22Rv1 (cell line): ENCODE measurements at regions not wholly inside any gene's neighbourhood (a gene's known extent, or its start where the extent isn't known, plus 50 kb on each side); places are given as distances from the start of the nearest gene placed in this dataset.
"Not testable (repeated sequence)": the region's sequence is repeated elsewhere in the genome, so short reads cannot be mapped to it uniquely, and the experiment has no call there.

Experiments
- H3K27ac ChIP-seq: fragments of 450-650 bp; 2 replicates; pipeline ENCODE4 v1.5.1; 2017
- ZFX ChIP-seq: fragments of 450-650 bp; IDR thresholded peaks from 2 replicates; pipeline ENCODE4 v1.6.1; 2017; ENCODE audit warnings: antibody characterized with exemption, borderline replicate concordance
- TF ChIP-seq, protein P1 (sequence below): fragments of 450-650 bp; IDR thresholded peaks from 2 replicates; pipeline ENCODE4 v1.5.1; 2017; ENCODE audit warnings: mild to moderate bottlenecking

DNA sequence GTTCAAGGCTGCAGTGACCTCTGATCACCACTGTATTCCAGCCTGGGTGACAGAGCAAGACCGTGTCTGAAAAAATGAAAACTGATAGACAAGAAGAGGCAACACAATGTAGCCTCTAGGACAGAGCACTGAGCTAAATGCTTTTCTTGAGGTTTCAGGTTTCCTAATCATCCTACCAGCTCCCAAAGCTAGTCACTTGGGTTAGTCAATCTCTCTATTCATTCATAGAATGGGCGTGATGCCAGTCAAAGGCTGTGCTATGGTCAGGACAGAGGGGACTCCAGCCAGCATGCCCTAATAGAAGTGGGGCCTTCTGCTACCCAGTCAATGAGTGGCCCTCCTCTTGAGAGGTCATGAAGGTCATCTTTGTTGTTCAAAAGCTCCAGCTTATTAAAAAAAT lies 860.4 kb upstream of the DEFB115 start:
- H3K27ac ChIP-seq: not testable (repeated sequence)

DNA sequence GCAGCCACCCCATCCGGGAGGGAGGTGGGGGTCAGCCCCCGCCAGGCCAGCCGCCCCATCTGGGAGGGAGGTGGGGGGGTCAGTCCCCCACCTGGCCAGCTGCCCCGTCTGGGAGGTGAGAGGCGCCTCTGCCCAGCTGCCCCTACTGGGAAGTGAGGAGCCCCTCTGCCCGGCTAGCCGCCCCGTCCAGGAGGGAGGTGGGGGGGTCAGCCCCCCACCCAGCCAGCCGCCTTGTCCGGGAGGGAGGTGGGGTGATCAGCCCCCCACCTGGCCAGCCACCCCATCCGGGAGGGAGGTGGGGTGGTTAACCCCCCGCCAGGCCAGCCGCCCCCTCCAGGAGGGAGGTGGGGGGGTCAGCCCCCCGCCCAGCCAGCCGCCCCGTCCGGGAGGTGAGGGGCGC lies 852.4 kb upstream of the DEFB115 start:
- not testable (repeated sequence) for H3K27ac ChIP-seq

DNA sequence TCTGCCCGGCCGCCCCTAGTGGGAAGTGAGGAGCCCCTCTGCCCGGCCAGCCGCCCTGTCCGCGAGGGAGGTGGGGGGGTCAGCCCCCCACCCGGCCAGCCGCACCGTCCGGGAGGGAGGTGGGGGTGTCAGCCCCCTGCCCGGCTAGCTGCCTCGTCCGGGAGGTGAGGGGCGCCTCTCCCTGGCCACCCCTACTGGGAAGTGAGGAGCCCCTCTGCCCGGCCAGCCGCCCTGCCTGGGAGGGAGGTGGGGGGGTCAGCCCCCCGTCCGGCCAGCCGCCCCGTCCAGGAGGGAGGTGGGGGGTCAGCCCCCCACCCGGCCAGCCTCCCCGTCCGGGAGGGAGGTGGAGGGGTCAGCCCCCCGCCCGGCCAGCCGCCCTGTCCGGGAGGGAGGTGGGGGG lies 851.9 kb upstream of the DEFB115 start:
- not testable (repeated sequence) for H3K27ac ChIP-seq

DNA sequence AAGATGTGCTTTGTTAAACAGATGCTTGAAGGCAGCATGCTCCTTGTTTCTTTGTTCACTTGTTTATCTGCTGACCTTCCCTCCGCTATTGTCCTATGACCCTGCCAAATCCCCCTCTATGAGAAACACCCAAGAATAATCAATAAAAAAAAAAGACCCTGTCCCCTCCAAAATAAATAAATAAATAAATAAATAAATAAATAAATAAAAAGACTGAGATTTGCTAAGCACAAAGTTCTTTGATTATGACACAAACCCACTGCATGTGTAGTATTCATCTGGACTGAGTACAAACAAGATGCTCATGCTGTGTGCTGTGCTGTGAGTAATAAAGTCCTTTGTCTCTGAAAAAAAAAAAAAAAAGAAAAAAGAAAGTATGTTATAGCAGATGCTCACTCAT lies 851.1 kb upstream of the DEFB115 start:
- H3K27ac ChIP-seq: not testable (repeated sequence)

DNA sequence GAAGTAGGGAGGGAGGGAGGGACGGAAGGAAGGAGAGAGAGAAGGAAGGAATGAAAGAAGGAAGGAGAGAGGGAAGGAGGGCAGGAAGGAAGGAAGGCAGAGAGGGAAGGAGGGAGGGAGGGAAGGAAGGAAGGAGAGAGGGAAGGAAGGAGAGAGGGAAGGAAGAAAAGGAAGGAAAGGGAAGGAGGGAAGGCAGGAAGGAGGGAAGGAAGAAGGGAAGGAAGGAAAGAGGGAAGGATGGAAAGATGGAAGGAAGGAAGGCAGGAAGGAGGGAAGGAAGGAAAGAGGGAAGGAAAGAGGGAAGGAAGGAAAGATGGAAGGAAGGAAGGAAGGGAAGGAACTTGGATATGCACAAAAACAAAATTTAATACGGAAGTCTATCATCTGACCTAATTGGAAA lies 844.5 kb upstream of the DEFB115 start:
- TF ChIP-seq ZFX: no peak
- TF ChIP-seq, protein P1, sequence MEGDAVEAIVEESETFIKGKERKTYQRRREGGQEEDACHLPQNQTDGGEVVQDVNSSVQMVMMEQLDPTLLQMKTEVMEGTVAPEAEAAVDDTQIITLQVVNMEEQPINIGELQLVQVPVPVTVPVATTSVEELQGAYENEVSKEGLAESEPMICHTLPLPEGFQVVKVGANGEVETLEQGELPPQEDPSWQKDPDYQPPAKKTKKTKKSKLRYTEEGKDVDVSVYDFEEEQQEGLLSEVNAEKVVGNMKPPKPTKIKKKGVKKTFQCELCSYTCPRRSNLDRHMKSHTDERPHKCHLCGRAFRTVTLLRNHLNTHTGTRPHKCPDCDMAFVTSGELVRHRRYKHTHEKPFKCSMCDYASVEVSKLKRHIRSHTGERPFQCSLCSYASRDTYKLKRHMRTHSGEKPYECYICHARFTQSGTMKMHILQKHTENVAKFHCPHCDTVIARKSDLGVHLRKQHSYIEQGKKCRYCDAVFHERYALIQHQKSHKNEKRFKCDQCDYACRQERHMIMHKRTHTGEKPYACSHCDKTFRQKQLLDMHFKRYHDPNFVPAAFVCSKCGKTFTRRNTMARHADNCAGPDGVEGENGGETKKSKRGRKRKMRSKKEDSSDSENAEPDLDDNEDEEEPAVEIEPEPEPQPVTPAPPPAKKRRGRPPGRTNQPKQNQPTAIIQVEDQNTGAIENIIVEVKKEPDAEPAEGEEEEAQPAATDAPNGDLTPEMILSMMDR: no peak
- H3K27ac ChIP-seq: no peak overlapping the region

DNA sequence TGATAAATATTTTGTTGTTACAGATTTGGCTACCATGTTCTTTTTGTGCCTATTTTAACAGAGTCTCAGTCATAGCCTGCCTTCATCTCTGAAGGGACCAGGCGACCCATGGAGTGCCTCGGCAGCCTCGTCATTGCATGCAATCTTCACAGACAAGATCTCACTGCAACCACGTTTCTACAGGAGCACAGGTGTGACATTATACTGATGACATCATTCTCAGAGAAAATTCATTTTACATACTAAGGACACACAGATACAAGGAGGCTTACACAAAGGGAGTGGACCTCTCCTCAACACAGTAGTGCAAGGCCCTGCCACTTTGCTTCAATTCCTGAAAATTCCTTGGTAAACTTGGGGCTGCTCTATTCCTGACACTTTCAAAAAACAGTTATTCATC lies 840.1 kb upstream of the DEFB115 start:
- H3K27ac ChIP-seq: not testable (repeated sequence)

DNA sequence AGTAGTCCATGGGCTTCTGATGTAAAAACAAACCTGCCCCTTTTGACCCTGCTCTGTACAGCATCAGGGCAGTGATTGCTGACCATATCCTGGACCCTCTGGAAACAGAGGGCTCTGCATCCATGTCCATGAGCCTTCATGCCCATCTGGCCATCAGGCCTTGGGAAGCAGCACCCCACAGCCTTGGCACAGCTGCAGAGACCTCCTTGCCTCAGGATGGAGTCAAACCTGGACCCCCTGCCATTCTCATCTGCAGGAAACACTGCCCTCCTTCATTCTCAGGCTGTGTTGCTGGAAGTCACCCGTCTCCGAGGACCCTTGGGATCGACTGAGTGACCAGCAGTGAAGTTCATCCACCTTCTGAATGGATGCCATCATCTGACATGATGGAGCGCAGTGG lies 839.1 kb upstream of the DEFB115 start:
- H3K27ac ChIP-seq: not testable (repeated sequence)

DNA sequence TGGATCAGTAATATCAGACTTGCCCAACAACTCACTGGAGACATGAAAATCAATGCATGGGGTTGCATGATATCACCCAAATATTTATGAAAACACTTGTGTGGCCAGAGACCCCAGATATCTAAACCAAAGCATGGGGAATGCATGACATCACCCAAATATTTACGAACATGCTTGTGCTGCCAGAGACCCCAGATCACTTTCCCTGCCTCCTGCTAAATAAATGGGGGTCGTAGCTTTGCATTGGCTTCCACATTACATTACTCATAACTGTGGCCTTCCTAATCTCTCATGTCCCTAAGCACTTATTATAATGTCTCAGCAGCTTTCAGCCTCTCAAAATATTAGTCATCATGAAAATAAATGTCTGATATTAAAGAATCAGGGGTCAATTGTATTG lies 838.0 kb upstream of the DEFB115 start:
- H3K27ac ChIP-seq: no peak overlapping the region
- TF ChIP-seq, protein P1: no peak
- no peak for TF ChIP-seq ZFX

DNA sequence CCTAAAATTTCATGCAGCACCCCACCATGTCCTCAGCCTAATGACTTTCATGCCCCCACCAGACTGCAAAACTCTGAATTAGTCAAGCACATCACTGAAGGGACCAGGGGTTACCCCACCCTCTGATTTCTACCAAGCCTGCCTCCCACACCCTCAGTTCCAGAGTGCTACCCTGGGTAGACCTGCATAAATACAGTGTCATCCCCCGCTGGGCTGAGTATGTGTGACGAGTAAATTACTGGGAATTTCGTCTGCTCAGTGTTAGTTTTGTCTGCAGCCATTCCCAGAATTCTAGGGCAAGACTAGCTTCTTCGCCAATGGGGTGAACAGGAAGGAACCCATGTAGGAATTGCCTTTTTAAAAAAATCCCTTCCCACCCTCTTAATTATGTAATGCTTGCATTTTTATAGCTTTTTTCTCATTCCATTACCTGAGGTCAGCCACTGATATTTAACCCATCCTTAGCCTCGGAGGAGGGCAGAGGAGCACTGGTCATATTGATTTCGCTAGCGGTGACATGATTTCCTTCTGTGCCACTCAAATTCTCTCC lies 837.5 kb upstream of the DEFB115 start:
- not testable (repeated sequence) for H3K27ac ChIP-seq
